SK-N-SH (cell line): ENCODE measurements at regions not wholly inside any gene's neighbourhood (a gene's known extent, or its start where the extent isn't known, plus 50 kb on each side); places are given as distances from the start of the nearest gene placed in this dataset.

Experiments
- CHD2 ChIP-seq: fragments of 150-350 bp; IDR thresholded peaks from 2 replicates; pipeline ENCODE4 v1.6.1; 2018; ENCODE audit warnings: low read length; ENCODE audit not compliant: partially characterized antibody
- EP300 ChIP-seq, 2 experiments: IDR thresholded peaks; 2 replicates each; pipeline versions ENCODE4 v1.4.0 to v1.6.1; 2012; ENCODE audit warnings: borderline replicate concordance in 1 of 2, low read depth in 1 of 2, low read length in 1 of 2
- GABPA ChIP-seq: IDR thresholded peaks from 2 replicates; pipeline ENCODE4 v1.4.0; 2012; ENCODE audit warnings: low read depth, mild to moderate bottlenecking
- NRF1 ChIP-seq: IDR thresholded peaks from 2 replicates; pipeline ENCODE4 v1.6.1; 2012; ENCODE audit warnings: low read depth, mild to moderate bottlenecking, low read length
- RCOR1 ChIP-seq: fragments of 150-350 bp; IDR thresholded peaks from 2 replicates; pipeline ENCODE4 v1.6.1; 2017; ENCODE audit warnings: antibody characterized with exemption, low read length
- SIN3A ChIP-seq: IDR thresholded peaks from 2 replicates; pipeline ENCODE4 v1.6.1; 2012; ENCODE audit warnings: low read depth, mild to moderate bottlenecking, low read length, moderate library complexity, borderline replicate concordance
- TF ChIP-seq, protein P1 (sequence below): fragments of 200-600 bp; sonication (generic); IDR thresholded peaks from 2 replicates; pipeline ENCODE4 v1.6.1; 2017; ENCODE audit warnings: antibody characterized with exemption, mild to moderate bottlenecking, moderate library complexity
- TF ChIP-seq, protein P2 (sequence below): IDR thresholded peaks from 2 replicates; pipeline ENCODE4; 2012

DNA sequence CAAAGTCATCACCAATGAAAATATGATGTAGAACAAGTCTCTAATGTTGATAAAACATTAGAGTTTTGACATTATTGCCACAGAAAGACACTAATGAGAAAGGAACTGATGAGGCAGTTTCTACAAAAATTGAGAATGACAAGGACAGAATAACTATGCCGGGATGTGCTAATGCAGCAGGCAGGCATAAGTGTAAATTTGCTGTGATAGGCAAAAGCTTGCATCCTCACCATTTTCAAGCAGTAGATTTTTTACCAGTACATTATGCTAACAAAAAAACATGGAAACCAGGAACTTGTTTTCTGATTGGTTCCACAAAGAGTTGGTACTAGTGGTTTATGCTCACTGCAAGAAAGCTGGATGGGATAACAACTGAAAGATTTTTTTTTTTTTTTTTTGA, 715.5 kb upstream of the LRRTM4 start:
- TF ChIP-seq, protein P1, sequence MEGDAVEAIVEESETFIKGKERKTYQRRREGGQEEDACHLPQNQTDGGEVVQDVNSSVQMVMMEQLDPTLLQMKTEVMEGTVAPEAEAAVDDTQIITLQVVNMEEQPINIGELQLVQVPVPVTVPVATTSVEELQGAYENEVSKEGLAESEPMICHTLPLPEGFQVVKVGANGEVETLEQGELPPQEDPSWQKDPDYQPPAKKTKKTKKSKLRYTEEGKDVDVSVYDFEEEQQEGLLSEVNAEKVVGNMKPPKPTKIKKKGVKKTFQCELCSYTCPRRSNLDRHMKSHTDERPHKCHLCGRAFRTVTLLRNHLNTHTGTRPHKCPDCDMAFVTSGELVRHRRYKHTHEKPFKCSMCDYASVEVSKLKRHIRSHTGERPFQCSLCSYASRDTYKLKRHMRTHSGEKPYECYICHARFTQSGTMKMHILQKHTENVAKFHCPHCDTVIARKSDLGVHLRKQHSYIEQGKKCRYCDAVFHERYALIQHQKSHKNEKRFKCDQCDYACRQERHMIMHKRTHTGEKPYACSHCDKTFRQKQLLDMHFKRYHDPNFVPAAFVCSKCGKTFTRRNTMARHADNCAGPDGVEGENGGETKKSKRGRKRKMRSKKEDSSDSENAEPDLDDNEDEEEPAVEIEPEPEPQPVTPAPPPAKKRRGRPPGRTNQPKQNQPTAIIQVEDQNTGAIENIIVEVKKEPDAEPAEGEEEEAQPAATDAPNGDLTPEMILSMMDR = no peak
- TF ChIP-seq, protein P2, sequence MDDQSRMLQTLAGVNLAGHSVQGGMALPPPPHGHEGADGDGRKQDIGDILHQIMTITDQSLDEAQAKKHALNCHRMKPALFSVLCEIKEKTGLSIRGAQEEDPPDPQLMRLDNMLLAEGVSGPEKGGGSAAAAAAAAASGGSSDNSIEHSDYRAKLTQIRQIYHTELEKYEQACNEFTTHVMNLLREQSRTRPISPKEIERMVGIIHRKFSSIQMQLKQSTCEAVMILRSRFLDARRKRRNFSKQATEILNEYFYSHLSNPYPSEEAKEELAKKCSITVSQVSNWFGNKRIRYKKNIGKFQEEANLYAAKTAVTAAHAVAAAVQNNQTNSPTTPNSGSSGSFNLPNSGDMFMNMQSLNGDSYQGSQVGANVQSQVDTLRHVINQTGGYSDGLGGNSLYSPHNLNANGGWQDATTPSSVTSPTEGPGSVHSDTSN = no peak
- TF ChIP-seq CHD2 (no peak), NRF1 (no peak), EP300 (IDR thresholded peaks at IDR 0.05; ENCODE audit: borderline replicate concordance in 1 of 2, low read depth in 1 of 2, low read length in 1 of 2) (no peak), GABPA (no peak), RCOR1 (no peak), SIN3A (no peak)
